ENCODE measurements at regions not wholly inside any gene's neighbourhood (a gene's known extent, or its start where the extent isn't known, plus 50 kb on each side); places are given as distances from the start of the nearest gene placed in this dataset.

GRCh38 chr13:30128095-30128494, 179.3 kb downstream of the KATNAL1 start:
- no peak for TF ChIP-seq GATA2 (IDR thresholded peaks at IDR 0.05; ENCODE audit: low read depth, low read length)
- TF ChIP-seq GATA3 (IDR thresholded peaks at IDR 0.05; ENCODE audit: low read depth, low read length) = no peak
